Stimulated activated CD4-positive, alpha-beta T cell treated with anti-CD3 and anti-CD28 coated beads, Interleukin-2, amount 100 ng/mL, for 48 hours (primary cell): ENCODE measurements at regions not wholly inside any gene's neighbourhood (a gene's known extent, or its start where the extent isn't known, plus 50 kb on each side); places are given as distances from the start of the nearest gene placed in this dataset.
"Not testable (repeated sequence)": the region's sequence is repeated elsewhere in the genome, so short reads cannot be mapped to it uniquely, and the experiment has no call there.

ENCODE experiments used
- DNase-seq, 2 donors: peaks; one replicate each; pipeline ENCODE4 v3.0.0-alpha.2; 2020

- not testable (repeated sequence) for DNase-seq
Observed at GRCh38 chr2:87660164-87660563, 87.7 kb upstream of the PLGLB2 start.

- DNase-seq, result not testable (repeated sequence)
Observed at GRCh38 chr2:87662316-87663290, 85.3 kb upstream of the PLGLB2 start.

GRCh38 chr2:87663347-87663746 lies 84.5 kb upstream of the PLGLB2 start:
- DNase-seq, result not testable (repeated sequence)

- not testable (repeated sequence) for DNase-seq
Observed at GRCh38 chr2:87667027-87667426, 80.9 kb upstream of the PLGLB2 start.

GRCh38 chr2:87668361-87668760 lies 79.5 kb upstream of the PLGLB2 start:
- DNase-seq, result not testable (repeated sequence)

GRCh38 chr2:87669633-87670231 lies 78.2 kb upstream of the PLGLB2 start:
- not testable (repeated sequence) for DNase-seq

- DNase-seq, result not testable (repeated sequence)
Observed at GRCh38 chr2:87672404-87672803, 75.5 kb upstream of the PLGLB2 start.

- not testable (repeated sequence) for DNase-seq
Observed at GRCh38 chr2:87674729-87675128, 73.2 kb upstream of the PLGLB2 start.

- not testable (repeated sequence) for DNase-seq
Observed at GRCh38 chr2:87675487-87675886, 72.4 kb upstream of the PLGLB2 start.

GRCh38 chr2:87677421-87677923 lies 70.4 kb upstream of the PLGLB2 start:
- not testable (repeated sequence) for DNase-seq

- not testable (repeated sequence) for DNase-seq
Observed at GRCh38 chr2:87678742-87679173, 69.1 kb upstream of the PLGLB2 start.

GRCh38 chr2:87679950-87680349 lies 67.9 kb upstream of the PLGLB2 start:
- not testable (repeated sequence) for DNase-seq

- not testable (repeated sequence) for DNase-seq
Observed at GRCh38 chr2:87680691-87681090, 67.2 kb upstream of the PLGLB2 start.

- DNase-seq, result not testable (repeated sequence)
Observed at GRCh38 chr2:87683451-87683850, 64.4 kb upstream of the PLGLB2 start.

GRCh38 chr2:87683961-87684360 lies 63.9 kb upstream of the PLGLB2 start:
- not testable (repeated sequence) for DNase-seq

GRCh38 chr2:87685558-87685957 lies 62.3 kb upstream of the PLGLB2 start:
- DNase-seq, result not testable (repeated sequence)

GRCh38 chr2:87686873-87687549 lies 60.9 kb upstream of the PLGLB2 start:
- DNase-seq, result not testable (repeated sequence)

GRCh38 chr2:87687550-87688270 lies 60.2 kb upstream of the PLGLB2 start:
- not testable (repeated sequence) for DNase-seq

GRCh38 chr2:87691899-87692592 lies 55.8 kb upstream of the PLGLB2 start:
- DNase-seq, result not testable (repeated sequence)

- DNase-seq, result not testable (repeated sequence)
Observed at GRCh38 chr2:87692914-87693313, 55.0 kb upstream of the PLGLB2 start.

- DNase-seq, result not testable (repeated sequence)
Observed at GRCh38 chr2:87693882-87694281, 54.0 kb upstream of the PLGLB2 start.
